Epithelial cell of prostate (primary cell): ENCODE measurements at regions not wholly inside any gene's neighbourhood (a gene's known extent, or its start where the extent isn't known, plus 50 kb on each side); places are given as distances from the start of the nearest gene placed in this dataset.

Source experiments
- DNase-seq: peaks from one replicate; pipeline ENCODE4 v3.0.0-alpha.2; 2011; ENCODE audit warnings: low read depth, low spot score
- H3K27ac ChIP-seq: fragments of 450-650 bp; 2 replicates; pipeline ENCODE4 v1.5.1; 2017; ENCODE audit warnings: mild to moderate bottlenecking

- peak; percentile 8 for DNase-seq
- peak overlapping the region; percentile 46 for H3K27ac ChIP-seq
Measured at GRCh38 chr18:34977838-34978532, 63.2 kb upstream of the MAPRE2 start.

GRCh38 chr18:34978533-34978893 is 62.7 kb upstream of the MAPRE2 start:
- no peak for DNase-seq
- H3K27ac ChIP-seq: peak overlapping the region; percentile 46

GRCh38 chr18:34978953-34979608 is 62.1 kb upstream of the MAPRE2 start:
- H3K27ac ChIP-seq: peak overlapping the region; percentile 46
- peak; percentile 87 for DNase-seq

- DNase-seq: no peak
- no peak overlapping the region for H3K27ac ChIP-seq
Measured at GRCh38 chr18:34981487-34981886, 59.7 kb upstream of the MAPRE2 start.

- H3K27ac ChIP-seq: no peak overlapping the region
- DNase-seq: no peak
Measured at GRCh38 chr18:34985963-34986362, 55.2 kb upstream of the MAPRE2 start.

- H3K27ac ChIP-seq: no peak overlapping the region
- DNase-seq: no peak
Measured at GRCh38 chr18:34990597-34990996, 50.6 kb upstream of the MAPRE2 start.

GRCh38 chr18:34991152-34991551 is 50.1 kb upstream of the MAPRE2 start:
- H3K27ac ChIP-seq: no peak overlapping the region
- no peak for DNase-seq
